GM18508 (cell line): ENCODE measurements at regions not wholly inside any gene's neighbourhood (a gene's known extent, or its start where the extent isn't known, plus 50 kb on each side); places are given as distances from the start of the nearest gene placed in this dataset.
"Not testable (repeated sequence)": the region's sequence is repeated elsewhere in the genome, so short reads cannot be mapped to it uniquely, and the experiment has no call there.

Experiments used
- ATAC-seq: cut with Tn5 transposase; IDR thresholded peaks from one replicate; pipeline ENCODE4 v1.9.1; 2021; ENCODE audit warnings: moderate number of reproducible peaks; ENCODE audit not compliant: insufficient read depth, unreplicated experiment

GRCh38 chr1:195766709-195767108, 841.5 kb downstream of the KCNT2 start:
- ATAC-seq: no peak

GRCh38 chr1:195765099-195765498, 843.1 kb downstream of the KCNT2 start:
- no peak for ATAC-seq

- ATAC-seq: no peak
Measured at GRCh38 chr1:195763907-195764374, 844.3 kb downstream of the KCNT2 start.

GRCh38 chr1:195763146-195763906, 844.9 kb downstream of the KCNT2 start:
- ATAC-seq: no peak

GRCh38 chr1:195761104-195761503, 847.1 kb downstream of the KCNT2 start:
- ATAC-seq: no peak

GRCh38 chr1:195756109-195756508, 852.1 kb downstream of the KCNT2 start:
- ATAC-seq: no peak

GRCh38 chr1:195754874-195755273, 853.4 kb downstream of the KCNT2 start:
- no peak for ATAC-seq

- no peak for ATAC-seq
Measured at GRCh38 chr1:195754303-195754702, 853.9 kb downstream of the KCNT2 start.

- no peak for ATAC-seq
Measured at GRCh38 chr1:195748969-195749368, 859.3 kb downstream of the KCNT2 start.

GRCh38 chr1:195745189-195746010, 862.8 kb downstream of the KCNT2 start:
- ATAC-seq: no peak

- ATAC-seq: no peak
Measured at GRCh38 chr1:195744256-195744655, 864.0 kb downstream of the KCNT2 start.

- no peak for ATAC-seq
Measured at GRCh38 chr1:195740862-195741261, 867.4 kb downstream of the KCNT2 start.

GRCh38 chr1:195738966-195739650, 869.1 kb downstream of the KCNT2 start:
- no peak for ATAC-seq

- ATAC-seq: no peak
Measured at GRCh38 chr1:195735140-195735539, 873.1 kb downstream of the KCNT2 start.

- ATAC-seq: no peak
Measured at GRCh38 chr1:195733826-195734225, 874.4 kb downstream of the KCNT2 start.

- no peak for ATAC-seq
Measured at GRCh38 chr1:195733408-195733807, 874.8 kb downstream of the KCNT2 start.

- no peak for ATAC-seq
Measured at GRCh38 chr1:195731385-195731784, 876.9 kb downstream of the KCNT2 start.

GRCh38 chr1:195723796-195724194, 884.4 kb downstream of the KCNT2 start:
- ATAC-seq: no peak

GRCh38 chr1:195722852-195723795, 885.1 kb downstream of the KCNT2 start:
- ATAC-seq: not testable (repeated sequence)

- ATAC-seq: not testable (repeated sequence)
Measured at GRCh38 chr1:195722146-195722545, 886.1 kb downstream of the KCNT2 start.
